HepG2 (cell line): ENCODE measurements at regions not wholly inside any gene's neighbourhood (a gene's known extent, or its start where the extent isn't known, plus 50 kb on each side); places are given as distances from the start of the nearest gene placed in this dataset.
A peak's percentile ranks its signal among the peaks of the same experiment; 100 is the strongest.

ENCODE experiments used
- ATF4 ChIP-seq, 2 experiments: fragments of 450-650 bp in 1 of 2; sonication (generic) in 1 of 2; formaldehyde crosslinking; IDR thresholded peaks; 2 replicates each; pipeline versions ENCODE4 v1.5.0 to v1.8.0; 2020 to 2022; ENCODE audit warnings: mild to moderate bottlenecking in 1 of 2, missing genetic modification reagents in 1 of 2
- DBP ChIP-seq: sonication (generic); formaldehyde crosslinking; IDR thresholded peaks from 2 replicates; pipeline ENCODE4 v1.4.0; 2020; ENCODE audit warnings: missing genetic modification reagents; ENCODE audit errors: not compliant biosample characterization
- EZH2 ChIP-seq: conservative IDR thresholded peaks from 2 replicates; pipeline ENCODE4 v1.6.1; 2012; ENCODE audit warnings: mild to moderate bottlenecking, low read depth, low read length, moderate library complexity
- GRHL1 ChIP-seq: sonication (generic); formaldehyde crosslinking; conservative IDR thresholded peaks from 2 replicates; pipeline ENCODE4 v1.8.0; 2022; ENCODE audit warnings: missing genetic modification reagents
- HCFC1 ChIP-seq: fragments of 150-350 bp; IDR thresholded peaks from 2 replicates; pipeline ENCODE4 v1.6.1; 2014; ENCODE audit warnings: low read depth, low read length
- HIC2 ChIP-seq: sonication (generic); formaldehyde crosslinking; IDR thresholded peaks from 2 replicates; pipeline ENCODE4 v1.9.0; 2022; ENCODE audit warnings: low read depth, missing genetic modification reagents
- HNRNPLL ChIP-seq: fragments of 200-400 bp; formaldehyde crosslinking; IDR thresholded peaks from 2 replicates; pipeline ENCODE4 v1.6.1; 2017; ENCODE audit warnings: mild to moderate bottlenecking, low read depth, low read length; ENCODE audit not compliant: poor library complexity, severe bottlenecking
- HOXA5 ChIP-seq: sonication (generic); formaldehyde crosslinking; IDR thresholded peaks from 2 replicates; pipeline ENCODE4 v1.4.0; 2020; ENCODE audit warnings: missing genetic modification reagents
- KDM1A ChIP-seq: IDR thresholded peaks from 2 replicates; pipeline ENCODE4 v1.6.1; 2016; ENCODE audit warnings: missing compliant biosample characterization
- MNT ChIP-seq: fragments of 450-650 bp; IDR thresholded peaks from 2 replicates; pipeline ENCODE4 v1.6.1; 2016
- NFRKB ChIP-seq: fragments of 450-650 bp; IDR thresholded peaks from 2 replicates; pipeline ENCODE4 v1.6.1; 2017
- PLRG1 ChIP-seq: fragments of 450-650 bp; conservative IDR thresholded peaks from 2 replicates; pipeline ENCODE4 v1.6.1; 2016
- RFXAP ChIP-seq: sonication (generic); formaldehyde crosslinking; IDR thresholded peaks from 2 replicates; pipeline ENCODE4 v1.4.0; 2020; ENCODE audit warnings: missing genetic modification reagents, borderline replicate concordance
- WIZ ChIP-seq: sonication (generic); formaldehyde crosslinking; IDR thresholded peaks from 2 replicates; pipeline ENCODE4 v1.5.1; 2020; ENCODE audit warnings: mild to moderate bottlenecking, missing genetic modification reagents
- ZMAT5 ChIP-seq: sonication (generic); formaldehyde crosslinking; IDR thresholded peaks from 2 replicates; pipeline ENCODE4 v1.5.0; 2020; ENCODE audit warnings: mild to moderate bottlenecking, low read depth, missing genetic modification reagents, borderline replicate concordance
- ZNF20 ChIP-seq: sonication (generic); formaldehyde crosslinking; IDR thresholded peaks from 2 replicates; pipeline ENCODE4 v1.4.0; 2020; ENCODE audit warnings: mild to moderate bottlenecking, moderate library complexity, missing genetic modification reagents
- ZNF251 ChIP-seq: sonication (generic); formaldehyde crosslinking; IDR thresholded peaks from 2 replicates; pipeline ENCODE4 v1.9.0; 2021; ENCODE audit warnings: mild to moderate bottlenecking, missing genetic modification reagents
- ZNF256 ChIP-seq: sonication (generic); formaldehyde crosslinking; conservative IDR thresholded peaks from 2 replicates; pipeline ENCODE4 v1.4.0; 2020; ENCODE audit warnings: missing genetic modification reagents
- ZNF264 ChIP-seq: sonication (generic); formaldehyde crosslinking; IDR thresholded peaks from 2 replicates; pipeline ENCODE4 v1.4.0; 2020; ENCODE audit warnings: missing genetic modification reagents
- ZNF326 ChIP-seq: sonication (generic); formaldehyde crosslinking; IDR thresholded peaks from 2 replicates; pipeline ENCODE4 v1.4.0; 2020; ENCODE audit warnings: missing genetic modification reagents, borderline replicate concordance
- ZNF367 ChIP-seq: sonication (generic); formaldehyde crosslinking; IDR thresholded peaks from 2 replicates; pipeline ENCODE4 v1.4.0; 2020; ENCODE audit warnings: missing genetic modification reagents, borderline replicate concordance
- ZNF468 ChIP-seq: sonication (generic); formaldehyde crosslinking; IDR thresholded peaks from 2 replicates; pipeline ENCODE4 v1.8.0; 2022; ENCODE audit warnings: mild to moderate bottlenecking, moderate library complexity, missing genetic modification reagents
- ZNF652 ChIP-seq: IDR thresholded peaks from 2 replicates; pipeline ENCODE4 v1.6.1; 2016; ENCODE audit warnings: low read depth, borderline replicate concordance
- ZNF75D ChIP-seq: sonication (generic); formaldehyde crosslinking; IDR thresholded peaks from 2 replicates; pipeline ENCODE4 v1.8.1; 2023; ENCODE audit warnings: missing genetic modification reagents, mild to moderate bottlenecking, borderline replicate concordance
- ZSCAN31 ChIP-seq: sonication (generic); formaldehyde crosslinking; IDR thresholded peaks from 2 replicates; pipeline ENCODE4 v1.5.0; 2020; ENCODE audit warnings: low read depth, mild to moderate bottlenecking, missing genetic modification reagents

GRCh38 chr2:42931146-42931817 lies 138.9 kb upstream of the HAAO start (continued):
- TF ChIP-seq GRHL1 (CRISPR knock-in tag) (no peak), ZNF468 (no peak), PLRG1 (no peak), MNT (no peak), HNRNPLL (no peak), ZNF264 (CRISPR knock-in tag) (no peak; the same call in 1 of the 2 replicates), ZNF652 (no peak), ATF4 (CRISPR knock-in tag; IDR thresholded peaks at IDR 0.05) (no peak), WIZ (CRISPR knock-in tag) (no peak), KDM1A (peak; percentile 28; the same call in 1 of the 2 replicates), ZNF326 (CRISPR knock-in tag) (no peak), ZNF20 (no peak), ZMAT5 (no peak), HOXA5 (CRISPR knock-in tag) (no peak), NFRKB (no peak), RFXAP (CRISPR knock-in tag) (no peak), ZNF251 (CRISPR knock-in tag) (no peak), ZNF256 (CRISPR knock-in tag) (no peak; the same call in 1 of the 2 replicates), HCFC1 (no peak), ZSCAN31 (CRISPR knock-in tag) (0 out of 2 replicates have a peak, but pooled peaks have one; percentile 67), ZNF367 (CRISPR knock-in tag) (no peak), DBP (CRISPR knock-in tag) (no peak), EZH2 (no peak), HIC2 (no peak; the same call in 1 of the 2 replicates), ZNF75D (CRISPR knock-in tag) (no peak)
